ENCODE measurements at regions not wholly inside any gene's neighbourhood (a gene's known extent, or its start where the extent isn't known, plus 50 kb on each side); places are given as distances from the start of the nearest gene placed in this dataset.

- BruUV-seq (replicated peaks): no TSS peak
- H3K27me3 ChIP-seq (ENCODE audit: control insufficient read depth, insufficient read depth, low read length): no peaks in the 10 kb centered on the region
- CTCF ChIA-PET: interaction anchor here (0.6 kb wide), 1 partner anchor 268 kb away, joined by 4 read pairs; no protein-coding TSS in a partner anchor
- ATAC-seq (no peak), DNase-seq (ENCODE audit: low read depth, low spot score) (no peak)
- intact Hi-C loops (cut with micrococcal nuclease; ENCODE audit: unreplicated experiment) (no loop called here), in situ Hi-C loops (cut with HindIII; ENCODE audit: low pct_unique_long_range_greater_than_20kb, low sequenced_read_pairs) (no loop called here)
- H3K4me3 ChIP-seq (ENCODE audit: low read depth in 2 of 2, low read length in 2 of 2): no peak overlapping the region
- POLR2A ChIA-PET: no interaction called here
- H3K4me1 ChIP-seq (ENCODE audit: control insufficient read depth, insufficient read depth, low read length): peaks cover 54% of the 10 kb centered on the region
- peak overlapping the region; percentile 90 for H3K27ac ChIP-seq (ENCODE audit: low read length)
- TF ChIP-seq SIN3A (IDR thresholded peaks at IDR 0.05; ENCODE audit: borderline replicate concordance, insufficient read depth, low read depth, low read length) (no peak), CTCF (IDR thresholded peaks at IDR 0.05) (no peak), REST (IDR thresholded peaks at IDR 0.05; ENCODE audit: insufficient read depth in 1 of 2, low read depth in 2 of 2, low read length in 1 of 2) (no peak), TCF7L2 (IDR thresholded peaks at IDR 0.05; ENCODE audit: low read depth, low read length) (no peak), POLR2AphosphoS5 (IDR thresholded peaks at IDR 0.05; ENCODE audit: low read depth, low read length) (no peak)
- no peaks in the 10 kb centered on the region for H3K36me3 ChIP-seq (ENCODE audit: control insufficient read depth, insufficient read depth, low read length)
- H3K9me3 ChIP-seq (ENCODE audit: control insufficient read depth, insufficient read depth, low read depth, low read length): no peaks in the 10 kb centered on the region
Measured at GRCh38 chr1:234868296-234869147, 258.5 kb upstream of the IRF2BP2 start.

- POLR2A ChIA-PET: no interaction called here
Measured at GRCh38 chr1:234866007-234866866, 256.3 kb upstream of the IRF2BP2 start.

More at GRCh38 chr1:234866007-234866866, 256.3 kb upstream of the IRF2BP2 start:
- H3K4me3 ChIP-seq (ENCODE audit: low read depth in 2 of 2, low read length in 2 of 2): no peak overlapping the region
- BruUV-seq (replicated peaks): no TSS peak
- no peaks in the 10 kb centered on the region; the same call in 1 of the 2 replicates for H3K9me3 ChIP-seq (ENCODE audit: control insufficient read depth, insufficient read depth, low read depth, low read length)
- DNase-seq (ENCODE audit: low read depth, low spot score) (no peak), ATAC-seq (no peak)
- intact Hi-C loops (cut with micrococcal nuclease; ENCODE audit: unreplicated experiment): no loop called here
- no peaks in the 10 kb centered on the region for H3K27me3 ChIP-seq (ENCODE audit: control insufficient read depth, insufficient read depth, low read length)
- H3K4me1 ChIP-seq (ENCODE audit: control insufficient read depth, insufficient read depth, low read length): peaks cover 55% of the 10 kb centered on the region
- H3K36me3 ChIP-seq (ENCODE audit: control insufficient read depth, insufficient read depth, low read length): no peaks in the 10 kb centered on the region
- in situ Hi-C loops (cut with HindIII; ENCODE audit: low pct_unique_long_range_greater_than_20kb, low sequenced_read_pairs): no loop called here
- CTCF ChIA-PET: no interaction called here
- peak overlapping the region; percentile 70; the same call in 1 of the 2 replicates for H3K27ac ChIP-seq (ENCODE audit: low read length)
- TF ChIP-seq CTCF (IDR thresholded peaks at IDR 0.05) (no peak), POLR2AphosphoS5 (IDR thresholded peaks at IDR 0.05; ENCODE audit: low read depth, low read length) (no peak)

Measured in Panc1 (cell line).